ENCODE measurements at regions not wholly inside any gene's neighbourhood (a gene's known extent, or its start where the extent isn't known, plus 50 kb on each side); places are given as distances from the start of the nearest gene placed in this dataset.

DNA sequence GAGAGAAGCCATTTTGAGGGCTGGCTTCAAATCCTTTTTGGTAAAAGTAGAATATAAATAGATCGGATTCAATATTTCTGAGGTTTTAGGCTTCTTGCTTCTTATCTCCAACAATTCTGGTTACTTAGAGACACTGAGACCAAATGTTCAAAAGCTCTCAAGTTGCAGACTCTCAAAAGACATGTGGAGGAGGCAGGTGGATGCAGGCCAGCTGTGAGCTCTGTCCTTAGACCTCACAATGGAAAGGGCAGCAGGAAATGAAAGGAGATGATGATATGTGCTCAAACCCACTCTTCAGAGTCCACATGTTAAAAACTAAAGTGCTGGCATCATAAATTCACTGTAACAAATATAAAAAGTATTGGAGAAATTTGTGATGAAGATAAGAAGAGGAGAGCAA, 424.9 kb upstream of the ALCAM start:
- TF ChIP-seq, protein P1, sequence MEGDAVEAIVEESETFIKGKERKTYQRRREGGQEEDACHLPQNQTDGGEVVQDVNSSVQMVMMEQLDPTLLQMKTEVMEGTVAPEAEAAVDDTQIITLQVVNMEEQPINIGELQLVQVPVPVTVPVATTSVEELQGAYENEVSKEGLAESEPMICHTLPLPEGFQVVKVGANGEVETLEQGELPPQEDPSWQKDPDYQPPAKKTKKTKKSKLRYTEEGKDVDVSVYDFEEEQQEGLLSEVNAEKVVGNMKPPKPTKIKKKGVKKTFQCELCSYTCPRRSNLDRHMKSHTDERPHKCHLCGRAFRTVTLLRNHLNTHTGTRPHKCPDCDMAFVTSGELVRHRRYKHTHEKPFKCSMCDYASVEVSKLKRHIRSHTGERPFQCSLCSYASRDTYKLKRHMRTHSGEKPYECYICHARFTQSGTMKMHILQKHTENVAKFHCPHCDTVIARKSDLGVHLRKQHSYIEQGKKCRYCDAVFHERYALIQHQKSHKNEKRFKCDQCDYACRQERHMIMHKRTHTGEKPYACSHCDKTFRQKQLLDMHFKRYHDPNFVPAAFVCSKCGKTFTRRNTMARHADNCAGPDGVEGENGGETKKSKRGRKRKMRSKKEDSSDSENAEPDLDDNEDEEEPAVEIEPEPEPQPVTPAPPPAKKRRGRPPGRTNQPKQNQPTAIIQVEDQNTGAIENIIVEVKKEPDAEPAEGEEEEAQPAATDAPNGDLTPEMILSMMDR (IDR thresholded peaks at IDR 0.05) = no peak
- no peak for TF ChIP-seq ZFX (IDR thresholded peaks at IDR 0.05; ENCODE audit: borderline replicate concordance)

Data from 22Rv1 (cell line).